Kasumi-1 (cell line): ENCODE measurements at regions not wholly inside any gene's neighbourhood (a gene's known extent, or its start where the extent isn't known, plus 50 kb on each side); places are given as distances from the start of the nearest gene placed in this dataset.
"Not testable (repeated sequence)": the region's sequence is repeated elsewhere in the genome, so short reads cannot be mapped to it uniquely, and the experiment has no call there.

Source experiments
- DNase-seq, 2 experiments: peaks; one replicate each; lab custom pipeline; 2025; lab: John Stamatoyannopoulos, UW

DNA sequence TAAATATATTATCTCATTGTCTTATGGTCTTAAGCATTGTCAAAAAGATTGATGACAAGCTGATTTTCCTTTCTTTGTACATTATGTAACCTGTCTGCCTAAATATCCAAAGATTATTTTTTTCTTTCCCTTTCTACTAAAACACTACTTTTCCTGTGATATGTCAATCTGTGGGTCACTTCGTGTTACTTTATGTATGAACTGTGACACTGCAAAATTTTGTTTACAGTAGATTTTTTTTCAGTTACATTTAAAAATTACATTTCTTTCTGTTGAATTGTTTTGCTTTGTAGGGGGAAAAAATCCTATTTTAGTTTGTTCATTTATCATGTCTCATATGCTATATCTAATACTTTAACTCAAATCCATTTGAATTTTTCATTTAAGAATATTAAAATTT, 392.3 kb upstream of the ATXN7L3B start:
- DNase-seq: no peak

DNA sequence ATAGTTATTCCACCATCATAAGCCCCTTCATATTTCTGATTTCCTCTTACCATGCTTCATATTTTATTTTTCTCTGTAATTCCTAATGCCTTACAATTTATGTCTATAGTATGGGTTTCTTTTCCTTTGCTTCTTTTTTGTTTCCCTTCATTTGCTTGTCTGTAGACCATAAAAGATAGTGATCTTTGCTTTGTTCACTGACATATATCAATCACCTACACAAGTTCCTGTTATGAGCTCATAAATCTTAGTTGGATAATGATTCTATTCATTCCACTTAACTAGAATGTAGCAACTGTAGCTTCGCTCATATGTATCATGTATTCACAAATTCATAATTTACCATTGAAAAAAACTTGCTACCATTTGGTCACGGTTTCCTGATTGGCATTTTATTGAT, 388.8 kb upstream of the ATXN7L3B start:
- no peak for DNase-seq

DNA sequence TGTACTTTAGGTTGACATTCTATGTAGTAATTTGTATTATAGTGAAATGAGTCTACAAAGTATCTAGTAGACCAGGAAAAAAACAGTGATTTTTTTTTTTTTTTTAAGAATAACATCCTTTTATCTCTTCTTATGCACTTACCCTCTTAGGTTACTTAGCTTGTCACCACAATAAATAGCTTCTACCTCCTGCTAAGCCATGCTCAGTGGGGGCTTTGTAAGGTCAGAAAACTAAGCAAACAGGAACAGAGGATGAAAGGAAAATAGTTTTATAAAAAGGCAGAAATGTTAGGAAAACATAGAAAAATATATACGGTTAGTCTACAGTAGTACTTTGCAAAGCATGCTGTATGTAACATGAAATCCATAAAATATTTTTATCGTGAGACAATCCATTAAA, 385.3 kb upstream of the ATXN7L3B start:
- no peak for DNase-seq

DNA sequence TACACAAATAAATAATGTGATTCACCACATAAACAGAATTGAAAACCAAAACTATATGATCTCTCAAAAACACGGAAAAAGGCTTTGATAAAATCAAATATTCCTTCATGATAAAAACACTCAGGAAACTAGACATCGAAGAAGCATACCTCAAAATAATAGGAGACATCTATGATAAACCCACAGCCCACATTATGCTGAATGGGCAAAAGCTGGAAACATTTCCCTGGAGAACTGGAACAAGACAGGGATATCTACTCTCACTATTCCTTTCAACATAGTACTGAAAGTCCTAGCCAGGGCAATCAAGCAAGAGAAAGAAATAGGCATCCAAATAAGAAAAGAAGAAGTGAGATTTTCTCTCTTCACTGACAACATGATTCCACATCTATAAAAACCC, 371.5 kb upstream of the ATXN7L3B start:
- DNase-seq: no peak

DNA sequence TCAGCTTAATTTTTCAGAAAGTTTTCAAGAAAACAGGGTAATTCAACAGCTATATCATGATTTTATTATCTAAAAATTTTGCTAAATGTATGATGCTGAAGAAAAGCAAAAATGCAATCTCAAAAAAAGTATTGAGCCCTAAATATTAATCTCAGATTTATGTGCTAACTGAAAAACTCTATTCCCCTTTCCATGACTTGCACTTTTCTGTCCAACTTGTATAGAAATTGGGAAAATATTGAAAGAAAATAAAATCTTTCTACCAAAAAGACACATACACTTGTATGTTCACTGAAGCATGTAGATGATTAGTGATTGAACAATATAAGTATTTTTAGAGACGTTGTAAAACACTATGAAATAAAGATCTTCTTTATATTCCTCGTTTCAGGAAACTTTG, 368.0 kb upstream of the ATXN7L3B start:
- DNase-seq: no peak

DNA sequence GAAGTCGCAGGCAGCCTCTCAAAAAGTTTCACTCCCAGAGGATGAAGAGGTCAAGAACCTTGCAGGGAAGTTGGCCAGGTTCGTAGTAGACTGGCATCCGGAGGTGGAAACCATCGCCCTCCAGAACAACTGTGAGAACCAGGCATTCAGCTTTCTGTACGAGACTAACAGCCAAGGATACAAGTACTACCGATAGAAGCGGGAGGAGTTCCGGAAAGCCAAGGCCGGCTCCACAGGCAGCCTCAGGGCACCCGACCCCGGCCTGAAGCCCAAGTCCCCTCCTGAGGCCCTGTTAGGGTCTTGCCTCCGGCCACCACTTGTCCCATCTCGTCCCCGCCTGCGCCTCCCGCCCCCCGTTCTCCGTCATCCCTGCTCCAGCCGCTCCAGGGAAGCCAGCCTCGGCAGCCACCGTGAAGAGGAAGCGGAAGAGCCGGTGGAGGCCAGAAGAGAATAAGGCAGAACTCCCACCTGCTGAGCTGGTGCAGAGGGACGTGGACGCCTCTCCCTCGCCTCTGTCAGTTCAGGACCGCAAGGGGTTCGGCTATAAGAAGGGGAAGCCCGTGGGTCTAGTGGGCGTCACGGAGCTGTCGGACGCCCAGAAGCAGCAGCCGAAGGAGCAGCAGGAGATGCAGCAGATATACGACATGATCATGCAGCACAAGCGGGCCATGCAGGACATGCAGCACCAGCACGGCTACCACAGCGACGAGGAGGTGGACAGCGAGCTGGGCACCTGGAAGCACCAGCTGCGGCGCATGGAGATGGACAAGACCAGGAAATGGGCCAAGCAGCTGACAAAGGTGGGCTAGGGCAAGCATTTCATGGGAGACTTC, 366.8 kb upstream of the ATXN7L3B start:
- DNase-seq: no peak

DNA sequence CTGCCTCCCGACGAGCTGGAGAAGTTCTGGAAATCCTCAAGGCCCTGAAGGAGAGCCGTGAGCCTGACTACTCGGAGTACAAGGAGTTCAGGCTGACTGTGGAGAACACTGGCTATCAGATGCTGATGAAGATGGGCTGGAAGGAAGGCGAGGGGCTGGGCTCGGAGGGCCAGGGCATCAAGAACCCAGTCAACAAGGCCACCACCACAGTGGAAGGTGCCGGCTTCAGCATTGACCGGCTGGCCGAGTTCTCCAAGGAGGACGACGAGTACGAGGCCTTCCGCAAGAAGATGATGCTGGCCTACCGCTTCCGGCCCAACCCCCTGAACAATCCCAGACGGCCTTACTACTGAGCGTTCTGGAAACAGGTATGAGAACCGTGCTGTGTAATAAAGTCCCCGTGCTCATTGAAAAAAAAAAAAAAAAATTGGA, 366.1 kb upstream of the ATXN7L3B start:
- DNase-seq: no peak

DNA sequence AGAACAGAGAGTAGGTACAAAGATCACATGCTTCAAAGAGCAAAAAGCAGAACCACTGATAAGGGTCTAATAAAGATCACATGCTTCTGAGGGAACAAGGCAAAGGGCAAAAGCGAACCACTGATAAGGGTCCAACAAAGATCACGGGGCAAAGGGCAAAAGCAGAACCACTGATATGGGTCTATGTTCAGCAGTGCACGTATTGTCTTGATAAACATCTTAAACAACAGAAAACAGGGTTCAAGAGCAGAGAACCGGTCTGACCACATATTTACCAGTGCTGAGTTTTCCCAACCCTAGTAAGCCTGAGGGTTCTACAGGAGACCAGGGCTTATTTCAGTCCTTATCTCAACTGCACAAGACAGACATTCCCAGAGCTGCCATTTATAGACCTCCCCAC, 362.7 kb upstream of the ATXN7L3B start:
- DNase-seq: not testable (repeated sequence)

DNA sequence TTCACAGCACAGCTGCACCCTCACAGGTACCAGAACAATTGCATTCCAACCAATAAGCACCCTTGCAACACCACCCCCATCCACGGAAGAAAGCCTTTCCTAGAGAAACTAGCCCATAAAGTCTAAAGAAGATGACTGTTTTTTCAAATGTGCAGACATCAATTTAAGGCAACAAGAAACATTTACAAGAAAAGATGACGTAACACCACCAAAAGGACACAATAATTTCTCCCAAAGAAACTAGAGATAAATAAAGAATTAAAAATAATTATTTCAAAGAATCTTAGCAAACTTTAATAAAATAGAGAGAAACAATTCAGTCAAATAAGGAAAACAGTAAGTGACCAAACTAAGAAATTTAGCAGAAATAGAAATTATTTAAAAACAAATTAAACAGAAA, 352.3 kb upstream of the ATXN7L3B start:
- no peak for DNase-seq

DNA sequence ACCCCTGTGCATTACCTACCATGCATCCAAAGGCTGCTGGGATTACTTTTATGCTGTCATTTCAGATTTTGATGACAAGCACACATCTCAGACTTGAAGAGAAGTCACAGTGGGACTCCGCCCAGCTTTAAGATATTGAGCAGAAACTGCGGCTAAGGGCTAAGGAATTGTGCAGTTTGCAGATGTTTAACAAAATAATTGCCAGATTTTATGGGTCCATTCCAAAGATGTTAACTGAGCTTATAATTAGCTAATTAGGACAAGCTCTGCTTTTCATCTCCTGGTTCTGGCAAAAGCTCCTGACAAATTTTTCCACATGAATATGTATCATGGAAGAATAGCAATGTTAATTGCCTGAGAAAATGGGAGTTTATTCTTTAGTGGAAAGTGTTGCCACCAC, 344.4 kb upstream of the ATXN7L3B start:
- no peak for DNase-seq

DNA sequence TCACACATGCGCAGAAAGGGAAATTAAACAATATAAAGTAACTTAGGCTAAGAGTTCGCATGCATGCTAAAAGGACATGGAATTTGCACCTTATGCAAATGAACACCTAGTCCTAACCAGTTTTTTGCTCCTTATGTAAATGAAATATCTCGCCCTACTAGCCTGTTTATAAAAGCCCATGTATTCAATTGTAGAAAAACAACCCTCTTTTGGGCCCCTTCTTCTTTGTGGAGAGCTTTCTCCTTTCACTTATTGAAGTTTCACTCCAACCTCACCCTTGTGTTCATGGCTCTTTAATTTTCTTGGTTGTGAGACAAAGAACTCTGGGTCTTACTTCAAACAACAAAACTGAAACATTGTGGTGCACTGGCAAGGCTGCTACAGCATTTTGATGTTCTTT, 333.4 kb upstream of the ATXN7L3B start:
- no peak for DNase-seq

DNA sequence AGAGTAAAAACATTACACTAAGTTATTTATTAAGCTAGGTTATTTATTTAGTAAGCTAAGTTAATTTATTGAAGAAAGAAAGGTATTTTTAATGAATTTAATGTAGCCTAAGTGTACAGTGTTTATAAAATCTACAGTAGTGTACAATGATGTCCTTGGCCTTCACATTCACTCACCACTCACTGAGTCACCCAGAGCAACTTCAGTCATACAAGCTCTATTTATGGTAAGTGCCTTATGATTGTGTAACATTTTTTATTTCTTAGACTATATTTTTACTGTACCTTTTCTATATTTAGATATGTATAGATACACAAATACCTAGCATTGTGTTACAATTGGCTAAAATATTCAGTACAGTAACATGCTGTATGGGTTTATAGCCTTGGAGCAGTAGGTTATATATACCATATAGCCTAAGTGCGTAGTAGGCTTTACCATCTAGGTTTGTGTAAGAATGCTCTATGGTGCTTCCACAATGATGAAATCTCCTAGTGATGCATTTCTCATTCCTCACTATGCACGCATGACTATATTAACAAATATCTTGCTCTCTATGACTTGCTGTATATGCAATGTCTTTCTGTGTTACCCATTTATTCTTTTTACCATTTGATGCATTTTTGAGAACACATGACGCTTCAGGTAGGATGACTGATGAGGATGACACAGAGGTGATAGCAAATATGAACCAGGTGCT, 309.6 kb upstream of the ATXN7L3B start:
- no peak for DNase-seq

DNA sequence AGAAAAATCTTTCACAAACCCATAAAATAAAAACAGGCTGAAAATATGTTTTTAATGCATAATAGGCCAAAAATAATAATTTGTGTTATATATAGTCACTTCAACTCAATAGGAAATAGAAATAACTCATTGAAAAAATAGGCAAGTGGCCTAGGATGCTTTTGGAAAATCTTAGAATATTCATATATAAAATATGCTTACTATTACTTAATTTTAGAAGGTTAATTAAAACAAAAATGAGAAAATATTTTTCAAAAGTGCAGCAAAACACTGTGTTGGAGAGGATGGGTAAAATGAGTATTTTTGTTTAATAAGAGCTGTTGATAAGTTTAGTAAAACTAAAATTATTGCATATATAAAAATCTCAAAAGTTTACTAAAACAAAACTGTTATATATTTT, 308.0 kb upstream of the ATXN7L3B start:
- DNase-seq: no peak

DNA sequence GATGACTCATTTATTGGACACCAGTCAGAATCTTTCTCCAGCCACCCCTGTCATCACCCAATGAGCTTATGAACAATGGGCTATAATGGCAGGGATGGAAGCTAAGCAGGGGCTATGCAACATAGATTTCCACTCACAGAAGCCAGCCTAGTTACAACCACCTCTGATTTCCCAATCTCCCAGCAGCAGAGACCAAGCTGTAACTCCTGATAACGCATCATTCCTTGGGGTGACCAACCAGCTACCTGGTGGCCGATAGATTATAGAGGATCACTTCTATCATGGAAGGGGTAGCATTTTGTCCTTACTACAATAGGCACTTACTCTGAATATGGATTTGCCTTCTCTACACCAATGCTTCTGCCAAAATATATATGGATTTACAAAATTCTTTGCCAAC, 302.3 kb upstream of the ATXN7L3B start:
- DNase-seq: no peak

DNA sequence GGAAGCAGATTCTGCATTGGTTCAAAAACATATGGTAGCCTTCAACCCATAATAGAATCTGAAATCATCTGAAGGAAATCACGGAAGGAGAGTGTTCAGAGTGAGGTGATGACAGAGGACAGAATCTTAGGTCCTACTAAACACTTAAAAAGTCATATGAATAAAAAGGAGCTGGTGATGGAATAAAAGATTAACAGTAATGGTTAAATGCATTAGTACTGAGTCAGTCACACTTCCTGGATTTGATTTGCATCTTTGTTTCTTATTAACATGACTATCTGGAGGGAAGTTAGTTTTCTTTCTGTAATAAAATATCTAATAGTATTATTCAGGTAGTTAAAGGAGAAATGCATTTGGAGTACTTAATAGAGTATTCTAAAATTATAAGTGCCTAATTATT, 296.3 kb upstream of the ATXN7L3B start:
- DNase-seq: no peak

DNA sequence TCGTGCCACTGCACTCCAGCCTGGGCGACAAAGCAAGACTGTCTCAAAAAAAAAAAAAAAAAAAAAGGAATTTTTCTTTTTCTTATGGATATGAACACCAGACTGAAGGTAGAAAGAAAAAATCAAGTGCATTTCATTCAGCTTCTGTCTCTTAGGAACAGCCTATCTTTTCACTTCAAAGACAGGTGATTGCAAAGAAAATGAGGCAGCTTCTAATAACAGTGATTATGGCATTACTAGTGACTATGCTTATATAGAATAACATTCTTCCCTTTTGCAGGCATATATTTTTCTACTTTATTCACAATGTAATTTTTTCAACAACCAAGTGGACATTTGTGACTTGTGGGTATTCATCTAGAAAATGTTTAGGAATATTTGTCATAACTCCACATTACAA, 295.5 kb upstream of the ATXN7L3B start:
- DNase-seq: no peak

DNA sequence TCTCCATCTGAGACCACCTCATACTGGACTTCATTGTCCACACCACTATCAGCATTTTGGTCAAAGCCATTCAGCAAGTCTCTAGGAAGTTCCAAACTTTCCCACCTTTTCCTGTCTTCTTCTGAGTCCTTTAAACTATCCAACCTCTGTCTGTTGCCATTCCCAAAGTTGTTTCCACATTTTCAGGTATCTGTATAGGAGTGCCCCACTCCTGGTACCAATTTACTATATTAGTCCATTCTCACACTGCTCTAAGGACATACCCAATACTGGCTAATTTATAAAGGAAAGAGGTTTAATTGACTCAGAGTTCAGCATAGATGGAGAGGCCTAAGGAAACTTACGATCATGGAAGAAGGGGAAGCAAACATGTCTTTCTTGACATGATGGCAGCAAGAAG, 292.2 kb upstream of the ATXN7L3B start:
- DNase-seq: no peak

DNA sequence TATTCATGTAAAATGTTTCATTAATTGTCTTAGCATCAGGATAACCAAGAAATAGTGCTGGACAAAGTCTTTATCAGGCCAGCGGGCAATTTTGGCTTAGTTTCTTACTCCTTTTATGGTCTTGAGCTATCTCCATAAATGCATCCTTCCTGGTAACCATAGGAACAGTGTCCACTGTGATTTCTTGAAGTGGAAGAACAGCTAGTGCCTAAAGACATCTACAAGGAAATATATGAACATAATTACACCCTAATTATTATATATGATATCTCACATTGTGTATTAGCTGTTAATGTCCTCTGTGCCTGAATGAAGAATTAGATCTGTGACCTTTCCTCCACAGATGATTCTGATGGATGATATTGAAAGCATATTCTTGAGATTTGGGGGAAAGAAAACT, 286.7 kb upstream of the ATXN7L3B start:
- no peak for DNase-seq

DNA sequence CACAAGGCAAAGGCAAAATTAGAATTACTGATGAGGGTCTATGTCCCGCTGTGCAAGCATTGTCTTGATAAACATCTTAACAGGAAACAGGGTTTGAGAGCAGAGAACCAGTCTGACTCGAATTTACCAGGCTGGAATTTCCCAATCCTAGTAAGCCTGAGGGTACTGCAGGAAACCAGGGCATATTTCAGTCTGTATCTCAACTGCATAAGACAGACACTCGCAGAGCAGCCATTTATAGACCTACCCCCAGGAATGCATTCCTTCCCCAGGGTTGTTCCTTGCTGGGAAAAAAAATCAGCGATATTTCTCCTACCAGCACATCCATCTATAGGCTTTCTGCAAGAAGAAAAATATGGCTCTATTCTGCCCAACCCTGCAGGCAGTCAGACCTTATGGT, 283.8 kb upstream of the ATXN7L3B start:
- not testable (repeated sequence) for DNase-seq

DNA sequence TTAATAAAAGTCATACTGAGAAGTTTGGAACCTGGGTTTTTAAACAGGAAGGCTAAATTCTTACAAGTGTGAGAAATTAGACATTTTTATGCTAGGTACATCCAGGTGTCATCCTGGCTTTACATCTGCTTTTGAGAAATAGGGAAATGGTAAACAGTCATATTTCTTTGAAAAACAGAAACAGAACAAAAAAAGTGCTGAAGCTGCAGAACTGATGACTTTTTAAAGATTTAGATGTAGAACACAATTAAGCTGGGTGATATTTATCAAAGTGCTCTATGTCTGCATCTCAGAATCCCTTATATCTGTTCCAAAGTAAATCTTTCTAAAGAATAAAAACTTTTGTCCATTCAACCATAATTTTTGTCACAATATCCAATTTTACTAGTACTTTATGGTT, 282.9 kb upstream of the ATXN7L3B start:
- DNase-seq: no peak

DNA sequence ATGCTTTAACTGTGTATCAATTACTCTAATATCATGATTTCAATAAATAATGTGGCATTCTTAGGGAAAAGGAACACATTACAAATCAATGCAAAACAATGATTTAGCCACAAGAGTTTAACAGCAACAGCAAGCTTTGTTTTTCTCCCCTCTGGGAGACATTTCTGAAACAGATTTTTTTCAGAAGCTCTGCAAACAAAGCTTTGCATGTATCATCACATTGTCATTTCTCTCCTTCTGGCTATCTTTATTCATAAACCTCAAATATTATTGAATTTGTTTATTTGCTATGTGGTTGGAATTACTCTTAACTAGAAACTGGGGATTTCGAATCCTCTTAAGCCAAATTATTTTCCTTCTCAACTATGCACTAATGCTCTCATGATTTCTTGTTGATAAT, 278.4 kb upstream of the ATXN7L3B start:
- DNase-seq: no peak

DNA sequence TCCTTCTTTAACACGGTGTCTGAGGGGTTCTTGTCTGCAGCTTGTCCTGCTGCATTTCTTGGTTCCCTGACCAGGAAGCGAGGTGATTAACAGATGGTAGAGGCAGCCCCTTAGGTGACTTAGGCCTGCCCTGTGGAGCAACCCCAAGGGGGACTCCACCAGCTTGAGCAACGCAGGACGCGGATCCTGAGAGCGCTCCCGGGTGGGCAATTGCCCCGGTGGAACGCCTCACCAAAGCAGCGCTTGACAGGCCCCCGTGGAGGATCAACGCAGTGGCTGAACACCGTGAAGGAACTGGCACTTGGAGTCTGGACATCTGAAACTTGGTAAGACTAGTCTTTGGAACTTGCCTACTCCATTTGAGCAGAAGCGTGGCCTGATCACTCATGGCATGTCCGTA, 272.9 kb upstream of the ATXN7L3B start:
- DNase-seq: no peak

DNA sequence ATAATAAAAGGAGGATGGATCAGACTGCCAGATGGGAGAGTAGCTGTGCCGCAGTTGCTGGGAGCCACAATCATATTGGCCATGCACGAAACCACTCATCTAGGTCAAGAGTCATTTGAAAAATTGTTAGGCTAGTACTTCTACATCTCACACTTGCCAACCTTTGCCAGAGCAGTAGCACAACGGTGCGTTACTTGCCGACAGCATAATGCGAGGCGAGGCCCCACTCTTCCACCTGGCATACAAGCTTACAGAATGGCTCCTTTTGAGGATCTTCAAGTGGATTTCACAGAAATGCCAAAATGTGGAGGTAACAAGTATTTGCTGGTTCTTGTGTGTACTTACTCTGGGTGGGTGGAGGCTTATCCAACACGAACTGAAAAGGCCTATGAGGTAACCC, 268.3 kb upstream of the ATXN7L3B start:
- DNase-seq: not testable (repeated sequence)

DNA sequence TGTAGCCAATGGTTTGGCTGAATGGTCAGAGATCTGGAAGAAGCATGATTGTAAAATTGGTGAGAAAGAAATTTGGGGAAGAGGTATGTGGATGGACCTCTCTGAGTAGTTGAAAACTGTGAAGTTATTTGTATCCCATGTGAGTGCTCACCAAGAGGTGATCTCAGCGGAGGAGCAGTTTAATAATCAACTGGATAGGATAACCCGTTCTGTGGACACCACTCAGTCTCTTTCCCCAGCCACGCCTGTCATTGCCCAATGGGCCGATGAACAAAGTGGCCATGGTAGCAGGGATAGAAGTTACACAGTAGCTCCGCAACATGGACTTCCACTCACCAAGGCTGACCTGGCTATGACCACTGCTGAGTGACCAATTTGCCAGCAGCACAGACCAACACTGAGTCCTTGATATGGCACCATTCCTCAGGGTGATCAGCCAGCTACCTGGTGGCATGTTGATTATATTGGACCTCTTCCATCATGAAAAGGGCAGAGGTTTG, 257.4 kb upstream of the ATXN7L3B start:
- DNase-seq: no peak
